22Rv1 (cell line): ENCODE measurements at regions not wholly inside any gene's neighbourhood (a gene's known extent, or its start where the extent isn't known, plus 50 kb on each side); places are given as distances from the start of the nearest gene placed in this dataset.

ENCODE experiments used
- H3K27ac ChIP-seq: fragments of 450-650 bp; 2 replicates; pipeline ENCODE4 v1.5.1; 2017
- ZFX ChIP-seq: fragments of 450-650 bp; IDR thresholded peaks from 2 replicates; pipeline ENCODE4 v1.6.1; 2017; ENCODE audit warnings: antibody characterized with exemption, borderline replicate concordance
- TF ChIP-seq, protein P1 (sequence below): fragments of 450-650 bp; IDR thresholded peaks from 2 replicates; pipeline ENCODE4 v1.5.1; 2017; ENCODE audit warnings: mild to moderate bottlenecking

DNA sequence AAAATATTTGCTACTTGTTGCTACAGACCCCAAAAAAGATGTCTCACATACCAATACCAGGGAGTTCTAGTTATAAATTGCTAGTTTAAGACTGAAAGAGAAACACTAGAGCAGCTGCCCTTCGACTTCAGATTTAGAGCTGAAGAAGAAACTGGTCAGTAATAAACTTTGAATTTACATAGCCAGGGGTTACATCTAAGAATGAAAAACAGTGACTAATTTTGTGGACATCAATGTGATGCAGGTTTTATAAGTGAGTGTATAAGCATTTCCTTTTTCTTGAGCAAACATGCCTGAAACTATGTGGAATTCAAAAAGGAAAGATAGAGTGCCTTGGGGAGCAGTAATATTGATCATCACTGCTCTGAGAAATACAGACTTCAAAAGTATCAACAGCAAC lies 724.9 kb upstream of the MIR17HG start:
- no peak for TF ChIP-seq ZFX
- TF ChIP-seq, protein P1, sequence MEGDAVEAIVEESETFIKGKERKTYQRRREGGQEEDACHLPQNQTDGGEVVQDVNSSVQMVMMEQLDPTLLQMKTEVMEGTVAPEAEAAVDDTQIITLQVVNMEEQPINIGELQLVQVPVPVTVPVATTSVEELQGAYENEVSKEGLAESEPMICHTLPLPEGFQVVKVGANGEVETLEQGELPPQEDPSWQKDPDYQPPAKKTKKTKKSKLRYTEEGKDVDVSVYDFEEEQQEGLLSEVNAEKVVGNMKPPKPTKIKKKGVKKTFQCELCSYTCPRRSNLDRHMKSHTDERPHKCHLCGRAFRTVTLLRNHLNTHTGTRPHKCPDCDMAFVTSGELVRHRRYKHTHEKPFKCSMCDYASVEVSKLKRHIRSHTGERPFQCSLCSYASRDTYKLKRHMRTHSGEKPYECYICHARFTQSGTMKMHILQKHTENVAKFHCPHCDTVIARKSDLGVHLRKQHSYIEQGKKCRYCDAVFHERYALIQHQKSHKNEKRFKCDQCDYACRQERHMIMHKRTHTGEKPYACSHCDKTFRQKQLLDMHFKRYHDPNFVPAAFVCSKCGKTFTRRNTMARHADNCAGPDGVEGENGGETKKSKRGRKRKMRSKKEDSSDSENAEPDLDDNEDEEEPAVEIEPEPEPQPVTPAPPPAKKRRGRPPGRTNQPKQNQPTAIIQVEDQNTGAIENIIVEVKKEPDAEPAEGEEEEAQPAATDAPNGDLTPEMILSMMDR, result no peak

DNA sequence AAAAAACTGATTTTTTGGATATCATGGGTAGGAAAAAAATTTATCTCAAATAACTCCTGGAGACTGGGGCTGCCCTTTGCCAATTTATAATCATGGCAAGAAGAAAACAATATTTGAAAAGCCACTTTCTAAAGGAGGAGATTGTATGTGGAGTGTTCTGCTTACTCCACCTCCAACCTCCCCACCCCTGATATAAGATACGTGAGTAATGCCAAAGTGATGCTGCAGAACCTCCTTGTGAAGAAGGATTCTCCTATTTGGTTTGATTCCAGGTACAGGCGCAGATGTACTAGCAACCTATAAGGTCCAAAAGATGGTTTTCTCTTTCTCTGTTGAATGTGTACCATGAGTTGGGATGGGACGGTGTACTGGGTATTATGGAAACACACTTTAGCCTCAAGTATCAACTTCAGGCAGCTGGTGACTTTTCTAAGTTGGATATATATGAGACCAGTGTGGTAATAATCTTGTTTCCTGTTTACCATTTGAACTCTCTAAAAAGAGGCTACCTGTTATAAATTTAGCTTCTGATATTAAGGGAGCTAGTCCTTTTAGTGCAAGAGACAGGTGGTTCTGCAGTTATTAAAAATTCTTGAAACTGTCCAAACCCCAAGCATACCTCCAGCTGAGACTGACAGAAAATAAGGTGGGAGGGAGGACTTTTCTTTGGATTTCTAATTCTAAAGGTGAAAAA lies 724.0 kb upstream of the MIR17HG start:
- TF ChIP-seq, protein P1, result no peak
- TF ChIP-seq ZFX, result no peak
- H3K27ac ChIP-seq, result no peak overlapping the region

More for the DNA sequence above, 724.9 kb upstream of the MIR17HG start:
- no peak overlapping the region for H3K27ac ChIP-seq

DNA sequence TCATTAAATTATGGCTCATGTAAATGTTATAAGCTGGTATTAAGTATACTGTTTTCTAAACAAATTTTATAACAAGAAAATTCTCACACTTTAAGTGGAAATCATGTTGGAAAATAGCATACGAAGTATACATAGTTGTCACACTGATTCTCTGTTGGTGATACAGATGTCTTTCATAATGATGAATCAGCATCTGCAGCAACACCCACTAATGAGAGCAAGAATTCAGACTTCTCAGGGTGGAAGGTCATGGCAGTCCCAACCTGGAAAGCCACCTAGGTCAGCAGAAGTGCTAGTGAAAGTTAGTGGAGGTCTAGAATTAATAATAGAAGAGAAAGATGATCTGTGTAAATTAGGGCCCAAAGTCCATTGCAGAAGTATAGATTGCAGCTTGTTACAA lies 719.7 kb upstream of the MIR17HG start:
- H3K27ac ChIP-seq, result no peak overlapping the region
- no peak for TF ChIP-seq ZFX
- TF ChIP-seq, protein P1, result no peak

DNA sequence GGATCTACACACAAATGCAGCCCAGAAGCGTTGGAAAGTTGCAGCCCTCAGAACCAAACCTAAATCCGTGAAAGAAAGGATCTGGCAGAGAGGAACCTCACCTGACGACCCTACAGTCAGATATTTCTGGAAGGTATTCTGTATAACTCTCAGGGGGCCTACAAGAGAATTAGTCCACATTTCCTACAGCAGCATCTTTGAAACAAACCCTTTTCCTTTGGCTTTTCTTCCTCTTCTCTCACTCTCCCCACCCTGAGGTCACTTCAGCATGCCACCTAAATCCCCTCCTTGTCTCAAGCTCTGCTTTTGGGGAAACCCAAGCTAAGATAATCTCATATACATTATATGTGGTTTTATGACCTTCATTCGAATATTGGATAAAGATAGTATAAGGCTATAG lies 719.0 kb upstream of the MIR17HG start:
- no peak for TF ChIP-seq ZFX
- TF ChIP-seq, protein P1, result no peak
- H3K27ac ChIP-seq, result no peak overlapping the region

DNA sequence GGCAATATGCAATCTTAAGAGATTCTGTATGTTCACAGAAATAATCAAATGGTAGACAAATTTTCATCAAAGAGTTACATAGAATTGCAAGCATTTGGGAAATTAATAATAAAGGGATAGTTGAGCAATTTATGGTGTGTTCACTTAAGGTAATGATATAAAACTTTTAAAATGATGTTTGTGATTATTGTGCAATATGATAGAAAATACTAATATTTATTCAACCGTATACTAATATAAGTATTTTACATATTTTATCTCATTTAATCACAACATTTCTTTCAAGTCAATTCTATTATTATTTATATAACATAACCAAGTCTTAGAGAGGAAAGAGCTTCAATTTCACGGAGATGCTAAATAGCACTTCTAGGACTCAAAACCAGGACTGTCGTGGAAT lies 716.8 kb upstream of the MIR17HG start:
- no peak overlapping the region for H3K27ac ChIP-seq
- TF ChIP-seq, protein P1, result no peak
- TF ChIP-seq ZFX, result no peak

DNA sequence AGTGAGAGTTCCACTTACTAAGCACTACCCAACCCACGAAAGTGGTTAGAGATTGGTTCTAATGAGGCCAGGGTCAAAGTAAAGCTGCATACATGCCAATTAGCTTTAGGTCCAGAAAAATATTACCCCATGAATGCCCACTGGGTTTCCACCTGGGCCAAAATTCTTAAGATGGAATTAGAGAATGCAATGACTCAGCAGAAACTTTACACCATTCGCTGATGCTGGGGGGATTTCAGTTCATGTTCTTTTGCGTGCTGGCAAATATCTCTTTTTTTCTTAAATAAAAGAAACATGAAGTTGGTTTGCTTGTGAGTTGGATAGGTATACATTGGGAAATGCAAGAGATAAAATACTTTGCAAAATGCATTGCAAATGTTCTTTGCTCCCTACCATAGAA lies 715.3 kb upstream of the MIR17HG start:
- no peak overlapping the region for H3K27ac ChIP-seq
- TF ChIP-seq, protein P1, result no peak
- TF ChIP-seq ZFX, result no peak

DNA sequence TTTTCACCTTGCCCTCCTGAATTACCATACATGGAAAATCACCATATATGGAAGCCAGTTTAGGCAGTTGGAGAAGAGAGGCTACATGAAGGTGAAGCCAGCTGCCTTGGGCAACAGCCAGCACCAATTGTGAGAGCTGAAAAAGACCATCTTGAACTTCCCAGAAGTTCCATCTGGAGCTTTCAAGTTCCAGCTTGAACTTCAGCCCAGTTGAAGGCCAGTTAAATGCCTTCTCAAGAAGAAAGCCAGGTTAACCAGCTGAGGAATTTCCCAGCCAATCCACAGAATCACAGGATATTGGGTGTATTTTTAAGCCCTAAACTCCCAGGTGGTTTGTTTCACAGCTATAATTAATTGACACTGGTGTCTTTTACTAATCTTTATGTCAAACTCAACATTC lies 713.6 kb upstream of the MIR17HG start:
- no peak for TF ChIP-seq ZFX
- TF ChIP-seq, protein P1, result no peak
- no peak overlapping the region for H3K27ac ChIP-seq
